ENCODE measurements at regions not wholly inside any gene's neighbourhood (a gene's known extent, or its start where the extent isn't known, plus 50 kb on each side); places are given as distances from the start of the nearest gene placed in this dataset.

- no peak for TF ChIP-seq MAX (IDR thresholded peaks at IDR 0.05)
- no peak overlapping the region for H3K27ac ChIP-seq (ENCODE audit: low read depth in 1 of 2, low read length in 2 of 2)
- H3K9me3 ChIP-seq (ENCODE audit: control insufficient read depth in 4 of 4, low read length in 3 of 4) = no peaks in the 10 kb centered on the region
- no peak overlapping the region for H3K9ac ChIP-seq (ENCODE audit: low read depth in 1 of 2, low read length in 2 of 2)
- H3K36me3 ChIP-seq (ENCODE audit: control insufficient read depth in 4 of 4, insufficient read depth in 3 of 4, low read depth in 1 of 4, low read length in 3 of 4) = no peaks in the 10 kb centered on the region
- H3K4me1 ChIP-seq (ENCODE audit: control insufficient read depth in 4 of 4, insufficient read depth in 4 of 4, low read length in 3 of 4) = peaks cover 0 to 9% (median 4%) of the 10 kb centered on the region in 4 donors
- H3K27me3 ChIP-seq (ENCODE audit: control insufficient read depth in 4 of 4, insufficient read depth in 4 of 4, low read length in 3 of 4) = no peaks in the 10 kb centered on the region
- no peak overlapping the region for H3K4me3 ChIP-seq (ENCODE audit: low read depth in 1 of 3, low read length in 3 of 3)
- WGBS = 79% methylated on average over 5 of the region's 5 CpGs
- no peak for DNase-seq (ENCODE audit: low spot score)
These were observed 367.3 kb downstream of the GRIA2 start for GRCh38 chr4:157587681-157588423.

GRCh38 chr4:157582141-157582540 is 361.6 kb downstream of the GRIA2 start:
- no peaks in the 10 kb centered on the region for H3K4me1 ChIP-seq (ENCODE audit: control insufficient read depth in 4 of 4, insufficient read depth in 4 of 4, low read length in 3 of 4)
- TF ChIP-seq SP1 (IDR thresholded peaks at IDR 0.05) (no peak), REST (IDR thresholded peaks at IDR 0.05) (no peak), HNF4A (conservative IDR thresholded peaks at IDR 0.05) (no peak), ATF3 (IDR thresholded peaks at IDR 0.05) (no peak), EGR1 (IDR thresholded peaks at IDR 0.05; ENCODE audit: low read depth in 2 of 2) (no peak), JUND (IDR thresholded peaks at IDR 0.05) (no peak), NR2F2 (IDR thresholded peaks at IDR 0.05) (no peak), FOXA2 (IDR thresholded peaks at IDR 0.05) (no peak), HNF4G (IDR thresholded peaks at IDR 0.05) (no peak), RXRA (IDR thresholded peaks at IDR 0.05) (no peak), FOXA1 (IDR thresholded peaks at IDR 0.05) (no peak), RAD21 (IDR thresholded peaks at IDR 0.05) (no peak), TAF1 (conservative IDR thresholded peaks at IDR 0.05) (no peak), ZBTB33 (IDR thresholded peaks at IDR 0.05) (no peak), MAX (IDR thresholded peaks at IDR 0.05) (no peak), YY1 (IDR thresholded peaks at IDR 0.05) (no peak), GABPA (IDR thresholded peaks at IDR 0.05 in 1 of 2, conservative IDR thresholded peaks at IDR 0.05 in 1 of 2) (no peak)
- H3K9me3 ChIP-seq (ENCODE audit: control insufficient read depth in 4 of 4, low read length in 3 of 4) = no peaks in the 10 kb centered on the region
- H3K27me3 ChIP-seq (ENCODE audit: control insufficient read depth in 4 of 4, insufficient read depth in 4 of 4, low read length in 3 of 4) = no peaks in the 10 kb centered on the region
- H3K9ac ChIP-seq (ENCODE audit: low read depth in 1 of 2, low read length in 2 of 2) = no peak overlapping the region
- H3K27ac ChIP-seq (ENCODE audit: low read depth in 1 of 2, low read length in 2 of 2) = no peak overlapping the region
- H3K36me3 ChIP-seq (ENCODE audit: control insufficient read depth in 4 of 4, insufficient read depth in 3 of 4, low read depth in 1 of 4, low read length in 3 of 4) = no peaks in the 10 kb centered on the region
- no peak for DNase-seq (ENCODE audit: low spot score)
- 93% methylated on average over 2 of the region's 2 CpGs for WGBS
- no peak overlapping the region for H3K4me3 ChIP-seq (ENCODE audit: low read depth in 1 of 3, low read length in 3 of 3)
